Peyer's patch (tissue), 4 donors: ENCODE measurements at regions not wholly inside any gene's neighbourhood (a gene's known extent, or its start where the extent isn't known, plus 50 kb on each side); places are given as distances from the start of the nearest gene placed in this dataset.
"Not testable (repeated sequence)": the region's sequence is repeated elsewhere in the genome, so short reads cannot be mapped to it uniquely, and the experiment has no call there.

Experiments used
- DNase-seq, 3 donors: peaks; one replicate each; pipeline ENCODE4 v3.0.0-alpha.2; 2017 to 2019
- H3K27ac ChIP-seq, 4 donors: fragments of 200-600 bp; sonication (generic); one replicate each; pipeline ENCODE4 v1.5.1; 2016 to 2019
- H3K27me3 ChIP-seq, 2 donors: fragments of 200-600 bp; sonication (generic); one replicate each; pipeline ENCODE4 v1.5.1; 2019
- H3K36me3 ChIP-seq, 3 donors: fragments of 200-600 bp; sonication (generic); one replicate each; pipeline ENCODE4 v1.5.1; 2016 to 2019
- H3K4me1 ChIP-seq, 4 donors: fragments of 200-600 bp; sonication (generic); one replicate each; pipeline ENCODE4 v1.5.1; 2016 to 2019
- H3K4me3 ChIP-seq, 4 donors: fragments of 200-600 bp; sonication (generic); 1 replicate in 3 of 4; 2 replicates in 1 of 4; pipeline ENCODE4 v1.5.1; 2016 to 2019; ENCODE audit warnings: mild to moderate bottlenecking in 1 of 4
- H3K9me3 ChIP-seq, 4 donors: fragments of 200-600 bp; sonication (generic); one replicate each; pipeline ENCODE4 v1.5.1; 2016 to 2019; ENCODE audit warnings: mild to moderate bottlenecking in 1 of 4
- POLR2A ChIP-seq, 2 donors: fragments of 450-650 bp; IDR thresholded peaks; one replicate each; pipeline ENCODE4 v1.5.1; 2017; ENCODE audit warnings: antibody characterized with exemption in 2 of 2, mild to moderate bottlenecking in 2 of 2, moderate library complexity in 2 of 2
- TF ChIP-seq, protein P1 (sequence below), 6 experiments: fragments of 450-650 bp in 4 of 6; fragments of 200-600 bp in 2 of 6; sonication (generic) in 1 of 6; IDR thresholded peaks; one replicate each; pipeline ENCODE4 v1.5.1; 2017 to 2019; ENCODE audit warnings: antibody characterized with exemption in 6 of 6, mild to moderate bottlenecking in 3 of 6, moderate library complexity in 1 of 6

GRCh38 chr7:12839508-12840153 is 152.2 kb downstream of the ARL4A start:
- no peaks in the 10 kb centered on the region for H3K36me3 ChIP-seq
- no peaks in the 10 kb centered on the region for H3K4me1 ChIP-seq
- H3K27ac ChIP-seq, result no peak overlapping the region
- DNase-seq, result no peak
- H3K9me3 ChIP-seq, result peaks cover 0 to 5% (median 0%) of the 10 kb centered on the region in 4 donors
- no peak overlapping the region for H3K4me3 ChIP-seq
- H3K27me3 ChIP-seq, result no peaks in the 10 kb centered on the region
- TF ChIP-seq, protein P1, sequence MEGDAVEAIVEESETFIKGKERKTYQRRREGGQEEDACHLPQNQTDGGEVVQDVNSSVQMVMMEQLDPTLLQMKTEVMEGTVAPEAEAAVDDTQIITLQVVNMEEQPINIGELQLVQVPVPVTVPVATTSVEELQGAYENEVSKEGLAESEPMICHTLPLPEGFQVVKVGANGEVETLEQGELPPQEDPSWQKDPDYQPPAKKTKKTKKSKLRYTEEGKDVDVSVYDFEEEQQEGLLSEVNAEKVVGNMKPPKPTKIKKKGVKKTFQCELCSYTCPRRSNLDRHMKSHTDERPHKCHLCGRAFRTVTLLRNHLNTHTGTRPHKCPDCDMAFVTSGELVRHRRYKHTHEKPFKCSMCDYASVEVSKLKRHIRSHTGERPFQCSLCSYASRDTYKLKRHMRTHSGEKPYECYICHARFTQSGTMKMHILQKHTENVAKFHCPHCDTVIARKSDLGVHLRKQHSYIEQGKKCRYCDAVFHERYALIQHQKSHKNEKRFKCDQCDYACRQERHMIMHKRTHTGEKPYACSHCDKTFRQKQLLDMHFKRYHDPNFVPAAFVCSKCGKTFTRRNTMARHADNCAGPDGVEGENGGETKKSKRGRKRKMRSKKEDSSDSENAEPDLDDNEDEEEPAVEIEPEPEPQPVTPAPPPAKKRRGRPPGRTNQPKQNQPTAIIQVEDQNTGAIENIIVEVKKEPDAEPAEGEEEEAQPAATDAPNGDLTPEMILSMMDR (IDR thresholded peaks at IDR 0.05), result no peak
- no peak for TF ChIP-seq POLR2A (IDR thresholded peaks at IDR 0.05)

DNA sequence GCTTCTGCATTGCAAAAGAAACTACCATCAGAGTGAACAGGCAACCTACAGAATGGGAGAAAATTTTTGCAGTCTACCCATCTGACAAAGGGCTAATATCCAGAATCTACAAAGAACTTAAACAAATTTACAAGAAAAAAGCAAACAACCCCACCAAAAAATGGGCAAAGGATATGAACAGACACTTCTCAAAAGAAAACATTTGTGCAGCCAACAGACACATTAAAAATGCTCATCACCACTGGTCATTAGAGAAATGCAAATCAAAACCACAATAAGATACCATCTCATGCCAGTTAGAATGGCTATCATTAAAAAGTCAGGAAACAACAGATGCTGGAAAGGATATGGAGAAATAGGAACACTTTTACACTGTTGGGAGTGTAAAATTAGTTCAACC is 157.3 kb downstream of the ARL4A start:
- H3K27me3 ChIP-seq, DNase-seq, H3K27ac ChIP-seq, H3K4me1 ChIP-seq, H3K36me3 ChIP-seq, H3K4me3 ChIP-seq: not testable (repeated sequence)
- peaks cover 0 to 15% (median 4%) of the 10 kb centered on the region in 4 donors for H3K9me3 ChIP-seq

- Histone ChIP-seq H3K4me3 (no peak overlapping the region), H3K27me3 (no peaks in the 10 kb centered on the region), H3K4me1 (no peaks in the 10 kb centered on the region), H3K36me3 (no peaks in the 10 kb centered on the region), H3K9me3 (peaks cover 0 to 15% (median 4%) of the 10 kb centered on the region in 4 donors), H3K27ac (no peak overlapping the region)
- TF ChIP-seq POLR2A (IDR thresholded peaks at IDR 0.05), result no peak
- TF ChIP-seq, protein P1 (IDR thresholded peaks at IDR 0.05), result no peak
- DNase-seq, result no peak
Observed at GRCh38 chr7:12847001-12847400, 159.6 kb downstream of the ARL4A start.

- no peak overlapping the region for H3K27ac ChIP-seq
- no peaks in the 10 kb centered on the region for H3K4me1 ChIP-seq
- no peak for DNase-seq
- TF ChIP-seq, protein P1 (IDR thresholded peaks at IDR 0.05), result no peak
- TF ChIP-seq POLR2A (IDR thresholded peaks at IDR 0.05), result no peak
- H3K9me3 ChIP-seq, result peaks cover 0 to 10% (median 4%) of the 10 kb centered on the region in 4 donors
- H3K27me3 ChIP-seq, result no peaks in the 10 kb centered on the region
- H3K4me3 ChIP-seq, result no peak overlapping the region
- no peaks in the 10 kb centered on the region for H3K36me3 ChIP-seq
Observed at GRCh38 chr7:12851142-12851541, 163.7 kb downstream of the ARL4A start.

GRCh38 chr7:12851841-12852240 is 164.4 kb downstream of the ARL4A start:
- DNase-seq, result no peak
- H3K27ac ChIP-seq, result no peak overlapping the region
- TF ChIP-seq, protein P1 (IDR thresholded peaks at IDR 0.05), result no peak
- no peak for TF ChIP-seq POLR2A (IDR thresholded peaks at IDR 0.05)
- H3K27me3 ChIP-seq, result no peaks in the 10 kb centered on the region
- H3K4me1 ChIP-seq, result no peaks in the 10 kb centered on the region
- H3K36me3 ChIP-seq, result no peaks in the 10 kb centered on the region
- no peak overlapping the region for H3K4me3 ChIP-seq
- H3K9me3 ChIP-seq, result peaks cover 0 to 4% (median under 1%) of the 10 kb centered on the region in 4 donors

- Histone ChIP-seq H3K27ac (no peak overlapping the region), H3K27me3 (no peaks in the 10 kb centered on the region), H3K9me3 (no peaks in the 10 kb centered on the region), H3K36me3 (no peaks in the 10 kb centered on the region), H3K4me1 (no peaks in the 10 kb centered on the region), H3K4me3 (no peak overlapping the region)
- no peak for DNase-seq
- TF ChIP-seq, protein P1 (IDR thresholded peaks at IDR 0.05), result no peak
- TF ChIP-seq POLR2A (IDR thresholded peaks at IDR 0.05), result no peak
Observed at GRCh38 chr7:12855036-12855435, 167.6 kb downstream of the ARL4A start.
